Activated B cell treated with CpG ODN at 0.5 μM for 24 hours (primary cell): ENCODE measurements at regions not wholly inside any gene's neighbourhood (a gene's known extent, or its start where the extent isn't known, plus 50 kb on each side); places are given as distances from the start of the nearest gene placed in this dataset.

Source experiments
- ATAC-seq: fragments of 200-7000 bp; cut with Tn5 transposase; one replicate; pipeline ENCODE4 v1.10.0; 2021; ENCODE audit warnings: low read depth, mild to moderate bottlenecking, moderate library complexity
- CTCF ChIA-PET: fragments of 350-600 bp; sonication (Branson Sonifier 250); formaldehyde crosslinking; loops from one replicate; lab custom pipeline; 2021; ENCODE audit warnings: antibody characterized with exemption; lab: Charles Lee
- POLR2A ChIA-PET: fragments of 350-600 bp; sonication (Branson Sonifier 250); formaldehyde crosslinking; loops from one replicate; lab custom pipeline; 2021; ENCODE audit warnings: antibody characterized with exemption; lab: Charles Lee
- DNase-seq: peaks from one replicate; pipeline ENCODE4 v3.0.0; 2022
- H3K27ac Mint-ChIP-seq: one replicate; pipeline ENCODE4 v1.8.0; 2020; ENCODE audit warnings: mixed read lengths
- H3K27me3 Mint-ChIP-seq: one replicate; pipeline ENCODE4 v1.8.0; 2021; ENCODE audit warnings: mixed read lengths
- H3K36me3 Mint-ChIP-seq: one replicate; pipeline ENCODE4 v1.8.0; 2021; ENCODE audit warnings: low read depth, mixed read lengths
- H3K4me1 Mint-ChIP-seq: one replicate; pipeline ENCODE4 v1.8.0; 2021; ENCODE audit warnings: mixed read lengths
- H3K4me3 Mint-ChIP-seq: one replicate; pipeline ENCODE4 v1.8.0; 2020; ENCODE audit warnings: mild to moderate bottlenecking, mixed read lengths
- H3K9me3 Mint-ChIP-seq: one replicate; pipeline ENCODE4 v1.8.0; 2020; ENCODE audit warnings: mixed read lengths
- CTCF ChIP-seq: fragments of 200-600 bp; IDR thresholded peaks from one replicate; pipeline ENCODE4 v1.8.0; 2022; ENCODE audit warnings: antibody characterized with exemption, mild to moderate bottlenecking
- intact Hi-C: fragments of 100-400 bp; cut with micrococcal nuclease; formaldehyde crosslinking; loops from one replicate; pipeline ENCODE4 v1.15.1; 2024

- Mint-ChIP-seq H3K27ac (no peak overlapping the region), H3K4me3 (no peak overlapping the region), H3K9me3 (peaks cover 6% of the 10 kb centered on the region), H3K4me1 (no peaks in the 10 kb centered on the region), H3K36me3 (no peaks in the 10 kb centered on the region), H3K27me3 (no peaks in the 10 kb centered on the region)
- DNase-seq (no peak), ATAC-seq (no peak)
- ChIA-PET POLR2A (no interaction called here), CTCF (no interaction called here)
- intact Hi-C loops: no loop called here
- TF ChIP-seq CTCF: no peak
Measured at GRCh38 chr11:90911192-90911591, 688.3 kb upstream of the CHORDC1 start.

- H3K27me3 Mint-ChIP-seq: no peaks in the 10 kb centered on the region
- no peak for ATAC-seq
- peaks cover 6% of the 10 kb centered on the region for H3K9me3 Mint-ChIP-seq
- intact Hi-C loops: no loop called here
- ChIA-PET CTCF (no interaction called here), POLR2A (no interaction called here)
- no peaks in the 10 kb centered on the region for H3K36me3 Mint-ChIP-seq
- no peaks in the 10 kb centered on the region for H3K4me1 Mint-ChIP-seq
- no peak for TF ChIP-seq CTCF
- no peak overlapping the region for H3K4me3 Mint-ChIP-seq
- no peak for DNase-seq
- no peak overlapping the region for H3K27ac Mint-ChIP-seq
Measured at GRCh38 chr11:90908074-90908473, 685.2 kb upstream of the CHORDC1 start.

GRCh38 chr11:90895850-90896249 lies 673.0 kb upstream of the CHORDC1 start:
- H3K9me3 Mint-ChIP-seq: peaks cover 9% of the 10 kb centered on the region
- no peaks in the 10 kb centered on the region for H3K4me1 Mint-ChIP-seq
- POLR2A ChIA-PET: no interaction called here
- H3K27me3 Mint-ChIP-seq: no peaks in the 10 kb centered on the region
- H3K27ac Mint-ChIP-seq: no peak overlapping the region
- DNase-seq (no peak), ATAC-seq (no peak)
- CTCF ChIA-PET: no interaction called here
- intact Hi-C loops: no loop called here
- H3K4me3 Mint-ChIP-seq: no peak overlapping the region
- no peaks in the 10 kb centered on the region for H3K36me3 Mint-ChIP-seq
- TF ChIP-seq CTCF: no peak

- no peaks in the 10 kb centered on the region for H3K36me3 Mint-ChIP-seq
- no peak for TF ChIP-seq CTCF
- H3K27me3 Mint-ChIP-seq: no peaks in the 10 kb centered on the region
- DNase-seq (no peak), ATAC-seq (no peak)
- no peaks in the 10 kb centered on the region for H3K4me1 Mint-ChIP-seq
- intact Hi-C loops: no loop called here
- CTCF ChIA-PET: no interaction called here
- H3K4me3 Mint-ChIP-seq: no peak overlapping the region
- POLR2A ChIA-PET: no interaction called here
- H3K9me3 Mint-ChIP-seq: peaks cover 8% of the 10 kb centered on the region
- H3K27ac Mint-ChIP-seq: no peak overlapping the region
Measured at GRCh38 chr11:90890347-90890746, 667.5 kb upstream of the CHORDC1 start.

- no peak overlapping the region for H3K4me3 Mint-ChIP-seq
Measured at GRCh38 chr11:90884181-90884580, 661.3 kb upstream of the CHORDC1 start.

More at GRCh38 chr11:90884181-90884580, 661.3 kb upstream of the CHORDC1 start:
- TF ChIP-seq CTCF: no peak
- intact Hi-C loops: no loop called here
- Mint-ChIP-seq H3K27me3 (no peaks in the 10 kb centered on the region), H3K9me3 (peaks cover 8% of the 10 kb centered on the region), H3K27ac (no peak overlapping the region), H3K4me1 (no peaks in the 10 kb centered on the region), H3K36me3 (no peaks in the 10 kb centered on the region)
- CTCF ChIA-PET: no interaction called here
- no peak for DNase-seq
- POLR2A ChIA-PET: no interaction called here
- no peak for ATAC-seq
